Caco-2 (cell line): ENCODE measurements at regions not wholly inside any gene's neighbourhood (a gene's known extent, or its start where the extent isn't known, plus 50 kb on each side); places are given as distances from the start of the nearest gene placed in this dataset.

Experiments
- BruUV-seq: library from RNA; stranded (reverse); fragments of 400-500 nt; replicated peaks from 2 replicates; lab custom pipeline; 2021; lab: Mats Ljungman, UMichigan
- CTCF ChIA-PET: fragments of 300-600 bp; sonication (Branson Sonifier 250); formaldehyde crosslinking; loops from one replicate; lab custom pipeline; 2022; ENCODE audit warnings: antibody characterized with exemption; lab: Charles Lee
- POLR2A ChIA-PET: fragments of 300-600 bp; sonication (Branson Sonifier 250); formaldehyde crosslinking; loops from one replicate; lab custom pipeline; 2022; ENCODE audit warnings: antibody characterized with exemption; lab: Charles Lee
- DNase-seq, 2 experiments: peaks; one replicate each; pipeline versions ENCODE4 v3.0.0 to v3.0.0-alpha.2; 2020 to 2022
- H3K27me3 ChIP-seq: replicated peaks from 2 replicates; pipeline ENCODE4 v1.6.0; 2011; ENCODE audit warnings: low read length; ENCODE audit not compliant: control insufficient read depth, insufficient read depth
- H3K36me3 ChIP-seq: 2 replicates; pipeline ENCODE4 v1.5.1; 2011; ENCODE audit warnings: low read length; ENCODE audit not compliant: control insufficient read depth, insufficient read depth
- H3K4me1 ChIP-seq: fragments of 250-450 bp; sonication (Bioruptor Pico); 2 replicates; pipeline ENCODE4 v1.5.1; 2020; ENCODE audit warnings: mild to moderate bottlenecking
- H3K4me3 ChIP-seq: 2 replicates; pipeline ENCODE4 v1.5.1; 2011; ENCODE audit warnings: low read depth, mild to moderate bottlenecking, control low read depth, low read length
- H3K9me3 ChIP-seq: fragments of 250-450 bp; sonication (Bioruptor Pico); 2 replicates; pipeline ENCODE4 v1.5.1; 2020; ENCODE audit warnings: mild to moderate bottlenecking, moderate library complexity
- H3K27ac Mint-ChIP-seq: one replicate; pipeline ENCODE4 v1.8.0; 2022; ENCODE audit warnings: mixed read lengths; ENCODE audit not compliant: unreplicated experiment
- H3K27me3 Mint-ChIP-seq: one replicate; pipeline ENCODE4 v1.8.0; 2022; ENCODE audit warnings: mixed read lengths; ENCODE audit not compliant: insufficient read depth, unreplicated experiment
- H3K36me3 Mint-ChIP-seq: one replicate; pipeline ENCODE4 v1.8.0; 2022; ENCODE audit warnings: mild to moderate bottlenecking, mixed read lengths; ENCODE audit not compliant: insufficient read depth, unreplicated experiment
- H3K4me1 Mint-ChIP-seq: one replicate; pipeline ENCODE4 v1.8.0; 2022; ENCODE audit warnings: low read depth, mixed read lengths; ENCODE audit not compliant: unreplicated experiment
- H3K4me3 Mint-ChIP-seq: one replicate; pipeline ENCODE4 v1.8.0; 2022; ENCODE audit warnings: mild to moderate bottlenecking, moderate library complexity, mixed read lengths; ENCODE audit not compliant: unreplicated experiment
- H3K9me3 Mint-ChIP-seq: one replicate; pipeline ENCODE4 v1.8.0; 2022; ENCODE audit warnings: mixed read lengths; ENCODE audit not compliant: unreplicated experiment
- CTCF ChIP-seq, 2 experiments: fragments of 200-600 bp in 1 of 2; IDR thresholded peaks; 1 replicate in 1 of 2; 2 replicates in 1 of 2; pipeline versions ENCODE4 v1.5.1 to v1.8.0; 2011 to 2022; ENCODE audit warnings: antibody characterized with exemption in 1 of 2, control low read depth in 1 of 2, inconsistent platforms in 1 of 2, low read depth in 1 of 2, low read length in 1 of 2, mild to moderate bottlenecking in 1 of 2, moderate library complexity in 1 of 2; ENCODE audit not compliant: insufficient read depth in 1 of 2, severe bottlenecking in 1 of 2, unreplicated experiment in 1 of 2
- intact Hi-C: fragments of 100-400 bp; cut with micrococcal nuclease; formaldehyde crosslinking; loops from one replicate; pipeline ENCODE4 v1.10.0; 2022; ENCODE audit not compliant: unreplicated experiment

- intact Hi-C loops, result loop anchor here (2.0 kb wide), 1 partner anchor 18 kb away; no protein-coding TSS in a partner anchor
- Mint-ChIP-seq H3K4me3 (no peak overlapping the region), H3K4me1 (no peaks in the 10 kb centered on the region), H3K27me3 (no peaks in the 10 kb centered on the region), H3K36me3 (no peaks in the 10 kb centered on the region), H3K27ac (no peak overlapping the region), H3K9me3 (no peaks in the 10 kb centered on the region)
- DNase-seq, result no peak
- POLR2A ChIA-PET, result no interaction called here
- no peak for TF ChIP-seq CTCF (IDR thresholded peaks at IDR 0.05; ENCODE audit: insufficient read depth in 1 of 2, low read depth in 1 of 2, low read length in 1 of 2, severe bottlenecking in 1 of 2, unreplicated experiment in 1 of 2)
- Histone ChIP-seq H3K9me3 (no peaks in the 10 kb centered on the region), H3K27me3 (no peaks in the 10 kb centered on the region), H3K4me3 (no peak overlapping the region), H3K36me3 (no peaks in the 10 kb centered on the region), H3K4me1 (peaks cover 3% of the 10 kb centered on the region; the same call in 1 of the 2 replicates)
- BruUV-seq, result no TSS peak
- CTCF ChIA-PET, result no interaction called here
These were observed 51.2 kb upstream of the HSPA9 start for GRCh38 chr5:138626333-138626944.

GRCh38 chr5:138625134-138625533, 49.9 kb upstream of the HSPA9 start:
- ChIA-PET CTCF (no interaction called here), POLR2A (no interaction called here)
- H3K27me3 ChIP-seq, result no peaks in the 10 kb centered on the region
- no peak overlapping the region for H3K4me3 ChIP-seq
- Mint-ChIP-seq H3K36me3 (no peaks in the 10 kb centered on the region), H3K9me3 (no peaks in the 10 kb centered on the region), H3K27me3 (no peaks in the 10 kb centered on the region), H3K27ac (no peak overlapping the region), H3K4me3 (no peak overlapping the region), H3K4me1 (no peaks in the 10 kb centered on the region)
- H3K4me1 ChIP-seq, result peaks cover 3% of the 10 kb centered on the region; the same call in 1 of the 2 replicates
- no peaks in the 10 kb centered on the region for H3K36me3 ChIP-seq
- intact Hi-C loops, result no loop called here
- no peak for DNase-seq
- BruUV-seq, result no TSS peak
- no peak for TF ChIP-seq CTCF (IDR thresholded peaks at IDR 0.05; ENCODE audit: insufficient read depth in 1 of 2, low read depth in 1 of 2, low read length in 1 of 2, severe bottlenecking in 1 of 2, unreplicated experiment in 1 of 2)
- no peaks in the 10 kb centered on the region for H3K9me3 ChIP-seq
